IPS DF 6.9 (cell line): ENCODE measurements at regions not wholly inside any gene's neighbourhood (a gene's known extent, or its start where the extent isn't known, plus 50 kb on each side); places are given as distances from the start of the nearest gene placed in this dataset.

Experiments
- DNase-seq: peaks from one replicate; pipeline ENCODE4 v3.0.0-alpha.2; 2013; ENCODE audit warnings: low read depth, low spot score
- H3K27ac ChIP-seq: one replicate; pipeline ENCODE4 v1.5.1; 2013; ENCODE audit warnings: low read length, control low read depth
- H3K27me3 ChIP-seq: 2 replicates; pipeline ENCODE4 v1.6.1; 2013; ENCODE audit warnings: mild to moderate bottlenecking, low read length; ENCODE audit not compliant: control insufficient read depth, insufficient read depth
- H3K36me3 ChIP-seq: 2 replicates; pipeline ENCODE4 v1.6.1; 2013; ENCODE audit warnings: low read length; ENCODE audit not compliant: control insufficient read depth, insufficient read depth
- H3K4me1 ChIP-seq: 2 replicates; pipeline ENCODE4 v1.6.1; 2013; ENCODE audit warnings: low read length; ENCODE audit not compliant: control insufficient read depth, insufficient read depth
- H3K4me3 ChIP-seq: 2 replicates; pipeline ENCODE4 v1.5.1; 2013; ENCODE audit warnings: mild to moderate bottlenecking, low read length
- H3K9me3 ChIP-seq: 2 replicates; pipeline ENCODE4 v1.6.1; 2013; ENCODE audit warnings: low read length, inconsistent platforms; ENCODE audit not compliant: control insufficient read depth, insufficient read depth
- WGBS: extraction: QIAGEN DNeasy Blood & Tissue Kit; methylation state at CpG from one replicate; pipeline ENCODE4 v1.1.7; 2013; ENCODE audit warnings: mixed read lengths, missing lambda C conversion rate; ENCODE audit not compliant: insufficient read length, insufficient coverage; 5-methylcytosine and 5-hydroxymethylcytosine counted together

- no CpG with 5 or more reads among the region's 3 CpGs for WGBS
- no peak for DNase-seq
- Histone ChIP-seq H3K27me3 (no peaks in the 10 kb centered on the region), H3K27ac (no peak overlapping the region), H3K36me3 (no peaks in the 10 kb centered on the region), H3K9me3 (no peaks in the 10 kb centered on the region), H3K4me1 (no peaks in the 10 kb centered on the region), H3K4me3 (no peak overlapping the region)
Observed at GRCh38 chr4:126772662-126773061, 860.1 kb upstream of the INTU start.

- H3K36me3 ChIP-seq: no peaks in the 10 kb centered on the region
- H3K27me3 ChIP-seq: no peaks in the 10 kb centered on the region
- H3K4me3 ChIP-seq: no peak overlapping the region
- WGBS: no CpG with 5 or more reads among the region's 5 CpGs
- no peak for DNase-seq
- H3K9me3 ChIP-seq: no peaks in the 10 kb centered on the region
- no peaks in the 10 kb centered on the region for H3K4me1 ChIP-seq
- H3K27ac ChIP-seq: no peak overlapping the region
Observed at GRCh38 chr4:126775485-126776106, 857.2 kb upstream of the INTU start.

GRCh38 chr4:126776361-126776760 is 856.4 kb upstream of the INTU start:
- no peak for DNase-seq
- H3K9me3 ChIP-seq: no peaks in the 10 kb centered on the region
- H3K4me3 ChIP-seq: no peak overlapping the region
- no CpG with 5 or more reads among the region's 5 CpGs for WGBS
- no peaks in the 10 kb centered on the region for H3K27me3 ChIP-seq
- H3K27ac ChIP-seq: no peak overlapping the region
- H3K4me1 ChIP-seq: no peaks in the 10 kb centered on the region
- H3K36me3 ChIP-seq: no peaks in the 10 kb centered on the region

- H3K4me1 ChIP-seq: no peaks in the 10 kb centered on the region
- no peaks in the 10 kb centered on the region for H3K9me3 ChIP-seq
- DNase-seq: no peak
- WGBS: no CpG with 5 or more reads among the region's 1 CpG
- no peak overlapping the region for H3K27ac ChIP-seq
- no peaks in the 10 kb centered on the region for H3K27me3 ChIP-seq
- no peaks in the 10 kb centered on the region for H3K36me3 ChIP-seq
- no peak overlapping the region for H3K4me3 ChIP-seq
Observed at GRCh38 chr4:126777649-126778048, 855.1 kb upstream of the INTU start.

GRCh38 chr4:126778348-126778747 is 854.4 kb upstream of the INTU start:
- Histone ChIP-seq H3K4me1 (no peaks in the 10 kb centered on the region), H3K9me3 (no peaks in the 10 kb centered on the region), H3K27me3 (no peaks in the 10 kb centered on the region), H3K36me3 (no peaks in the 10 kb centered on the region), H3K4me3 (no peak overlapping the region), H3K27ac (no peak overlapping the region)
- no CpG with 5 or more reads among the region's 3 CpGs for WGBS
- DNase-seq: no peak

DNA sequence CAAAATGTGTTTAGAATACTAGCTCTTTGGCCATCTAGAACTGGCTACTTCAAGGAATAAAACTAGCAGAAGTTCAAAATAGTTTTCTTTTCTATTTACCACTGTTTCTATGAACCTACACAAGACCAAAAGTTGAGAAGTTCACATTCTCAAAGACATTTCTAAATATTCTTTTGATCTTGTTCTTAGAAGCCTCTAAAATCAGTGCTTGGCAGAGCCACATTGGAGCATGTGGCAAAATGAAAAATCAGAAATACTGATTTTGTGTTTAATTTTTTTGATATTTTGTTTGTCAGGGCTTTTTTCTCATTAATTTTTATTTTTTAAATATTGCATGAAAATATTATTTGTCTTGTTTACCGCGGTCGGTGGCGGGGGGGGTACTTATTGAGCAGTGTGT is 853.8 kb upstream of the INTU start:
- Histone ChIP-seq H3K27ac (no peak overlapping the region), H3K4me3 (no peak overlapping the region), H3K36me3 (no peaks in the 10 kb centered on the region), H3K9me3 (no peaks in the 10 kb centered on the region), H3K4me1 (no peaks in the 10 kb centered on the region), H3K27me3 (no peaks in the 10 kb centered on the region)
- DNase-seq: no peak
- no CpG with 5 or more reads among the region's 4 CpGs for WGBS

- Histone ChIP-seq H3K9me3 (no peaks in the 10 kb centered on the region), H3K36me3 (no peaks in the 10 kb centered on the region), H3K27ac (no peak overlapping the region), H3K27me3 (no peaks in the 10 kb centered on the region), H3K4me3 (no peak overlapping the region), H3K4me1 (no peaks in the 10 kb centered on the region)
- WGBS: no CpG with 5 or more reads among the region's 22 CpGs
- DNase-seq: no peak
Observed at GRCh38 chr4:126779436-126780166, 853.2 kb upstream of the INTU start.

- Histone ChIP-seq H3K27me3 (no peaks in the 10 kb centered on the region), H3K36me3 (no peaks in the 10 kb centered on the region), H3K4me1 (no peaks in the 10 kb centered on the region), H3K4me3 (no peak overlapping the region), H3K9me3 (no peaks in the 10 kb centered on the region), H3K27ac (no peak overlapping the region)
- DNase-seq: no peak
- WGBS: no CpG with 5 or more reads among the region's 2 CpGs
Observed at GRCh38 chr4:126783191-126783590, 849.6 kb upstream of the INTU start.

GRCh38 chr4:126784966-126785580 is 847.7 kb upstream of the INTU start:
- H3K27me3 ChIP-seq: no peaks in the 10 kb centered on the region
- no peaks in the 10 kb centered on the region for H3K36me3 ChIP-seq
- H3K4me3 ChIP-seq: no peak overlapping the region
- DNase-seq: no peak
- H3K27ac ChIP-seq: no peak overlapping the region
- WGBS: no CpG with 5 or more reads among the region's 2 CpGs
- H3K4me1 ChIP-seq: no peaks in the 10 kb centered on the region
- no peaks in the 10 kb centered on the region for H3K9me3 ChIP-seq

DNA sequence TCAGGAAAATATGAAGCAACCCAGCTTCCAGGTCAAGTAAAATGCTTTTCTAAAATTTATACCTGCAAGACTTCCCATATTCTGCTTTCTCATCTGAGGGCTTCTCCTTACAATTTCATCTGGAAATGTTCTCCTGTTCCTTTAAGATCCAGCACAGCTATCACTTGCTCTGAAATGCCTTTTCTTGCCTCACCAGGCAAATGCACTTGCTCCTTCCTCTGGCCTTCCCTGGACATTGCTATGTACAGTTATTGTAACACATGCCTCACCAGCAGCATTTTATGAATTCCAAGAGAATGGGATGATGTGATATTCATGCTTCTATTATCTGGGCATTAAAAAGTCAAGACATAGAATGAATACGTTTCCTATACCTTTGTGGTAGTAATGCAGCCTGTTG is 842.1 kb upstream of the INTU start:
- Histone ChIP-seq H3K36me3 (no peaks in the 10 kb centered on the region), H3K9me3 (no peaks in the 10 kb centered on the region), H3K4me1 (no peaks in the 10 kb centered on the region), H3K27ac (no peak overlapping the region), H3K4me3 (no peak overlapping the region), H3K27me3 (no peaks in the 10 kb centered on the region)
- no CpG with 5 or more reads among the region's 1 CpG for WGBS
- no peak for DNase-seq
